IPS-18a (cell line): ENCODE measurements at regions not wholly inside any gene's neighbourhood (a gene's known extent, or its start where the extent isn't known, plus 50 kb on each side); places are given as distances from the start of the nearest gene placed in this dataset.
"Not testable (repeated sequence)": the region's sequence is repeated elsewhere in the genome, so short reads cannot be mapped to it uniquely, and the experiment has no call there.

Source experiments
- H3K27ac ChIP-seq: one replicate; pipeline ENCODE4 v1.5.1; 2013; ENCODE audit warnings: low read length
- H3K27me3 ChIP-seq: one replicate; pipeline ENCODE4 v1.6.1; 2013; ENCODE audit warnings: mild to moderate bottlenecking, low read length; ENCODE audit not compliant: control insufficient read depth, insufficient read depth
- H3K36me3 ChIP-seq: one replicate; pipeline ENCODE4 v1.6.1; 2013; ENCODE audit warnings: low read depth, low read length; ENCODE audit not compliant: control insufficient read depth
- H3K4me1 ChIP-seq: one replicate; pipeline ENCODE4 v1.6.1; 2013; ENCODE audit warnings: low read depth, low read length; ENCODE audit not compliant: control insufficient read depth
- H3K4me3 ChIP-seq: one replicate; pipeline ENCODE4 v1.5.1; 2013; ENCODE audit warnings: low read length
- H3K9ac ChIP-seq: one replicate; pipeline ENCODE4 v1.6.1; 2013; ENCODE audit warnings: mild to moderate bottlenecking, low read length, moderate library complexity
- H3K9me3 ChIP-seq: one replicate; pipeline ENCODE4 v1.6.1; 2013; ENCODE audit warnings: low read depth, low read length; ENCODE audit not compliant: control insufficient read depth

GRCh38 chr9:763692-764091, 77.8 kb upstream of the DMRT1 start:
- Histone ChIP-seq H3K9ac (no peak overlapping the region), H3K4me3 (no peak overlapping the region), H3K4me1 (peaks cover 4% of the 10 kb centered on the region), H3K36me3 (no peaks in the 10 kb centered on the region), H3K27me3 (no peaks in the 10 kb centered on the region), H3K9me3 (no peaks in the 10 kb centered on the region), H3K27ac (no peak overlapping the region)

- H3K4me1 ChIP-seq: peaks cover 4% of the 10 kb centered on the region
- no peaks in the 10 kb centered on the region for H3K36me3 ChIP-seq
- H3K9me3 ChIP-seq: no peaks in the 10 kb centered on the region
- no peak overlapping the region for H3K4me3 ChIP-seq
- no peak overlapping the region for H3K27ac ChIP-seq
- H3K27me3 ChIP-seq: no peaks in the 10 kb centered on the region
- H3K9ac ChIP-seq: no peak overlapping the region
Measured at GRCh38 chr9:764105-764524, 77.4 kb upstream of the DMRT1 start.

- Histone ChIP-seq H3K9me3 (no peaks in the 10 kb centered on the region), H3K36me3 (no peaks in the 10 kb centered on the region), H3K4me1 (peaks cover 4% of the 10 kb centered on the region), H3K4me3 (no peak overlapping the region), H3K27ac (no peak overlapping the region), H3K9ac (no peak overlapping the region), H3K27me3 (no peaks in the 10 kb centered on the region)
Measured at GRCh38 chr9:764986-765385, 76.5 kb upstream of the DMRT1 start.

GRCh38 chr9:767061-767561, 74.4 kb upstream of the DMRT1 start:
- H3K9ac ChIP-seq, H3K4me1 ChIP-seq, H3K4me3 ChIP-seq, H3K27me3 ChIP-seq, H3K9me3 ChIP-seq, H3K36me3 ChIP-seq, H3K27ac ChIP-seq: not testable (repeated sequence)

- Histone ChIP-seq H3K36me3 (no peaks in the 10 kb centered on the region), H3K9me3 (peaks cover 10% of the 10 kb centered on the region), H3K9ac (no peak overlapping the region), H3K27me3 (no peaks in the 10 kb centered on the region), H3K27ac (no peak overlapping the region), H3K4me1 (peaks cover 13% of the 10 kb centered on the region), H3K4me3 (no peak overlapping the region)
Measured at GRCh38 chr9:776086-776485, 65.4 kb upstream of the DMRT1 start.

GRCh38 chr9:777978-778377, 63.5 kb upstream of the DMRT1 start:
- H3K9me3 ChIP-seq: peaks cover 10% of the 10 kb centered on the region
- no peaks in the 10 kb centered on the region for H3K36me3 ChIP-seq
- peaks cover 13% of the 10 kb centered on the region for H3K4me1 ChIP-seq
- no peak overlapping the region for H3K9ac ChIP-seq
- no peak overlapping the region for H3K4me3 ChIP-seq
- no peaks in the 10 kb centered on the region for H3K27me3 ChIP-seq
- H3K27ac ChIP-seq: no peak overlapping the region

- no peaks in the 10 kb centered on the region for H3K36me3 ChIP-seq
- no peaks in the 10 kb centered on the region for H3K27me3 ChIP-seq
- H3K9ac ChIP-seq: no peak overlapping the region
- no peak overlapping the region for H3K4me3 ChIP-seq
- no peak overlapping the region for H3K27ac ChIP-seq
- H3K4me1 ChIP-seq: peaks cover 11% of the 10 kb centered on the region
- H3K9me3 ChIP-seq: no peaks in the 10 kb centered on the region
Measured at GRCh38 chr9:784202-784601, 57.3 kb upstream of the DMRT1 start.

- Histone ChIP-seq H3K9ac (no peak overlapping the region), H3K36me3 (no peaks in the 10 kb centered on the region), H3K4me1 (peaks cover 6% of the 10 kb centered on the region), H3K4me3 (no peak overlapping the region), H3K27ac (no peak overlapping the region), H3K9me3 (no peaks in the 10 kb centered on the region), H3K27me3 (no peaks in the 10 kb centered on the region)
Measured at GRCh38 chr9:784916-785315, 56.6 kb upstream of the DMRT1 start.

GRCh38 chr9:785997-786396, 55.5 kb upstream of the DMRT1 start:
- Histone ChIP-seq H3K36me3 (no peaks in the 10 kb centered on the region), H3K4me1 (peaks cover under 1% of the 10 kb centered on the region), H3K27ac (no peak overlapping the region), H3K9ac (no peak overlapping the region), H3K9me3 (no peaks in the 10 kb centered on the region), H3K27me3 (no peaks in the 10 kb centered on the region), H3K4me3 (no peak overlapping the region)

GRCh38 chr9:786405-786804, 55.1 kb upstream of the DMRT1 start:
- no peaks in the 10 kb centered on the region for H3K27me3 ChIP-seq
- no peak overlapping the region for H3K4me3 ChIP-seq
- H3K36me3 ChIP-seq: no peaks in the 10 kb centered on the region
- no peak overlapping the region for H3K27ac ChIP-seq
- no peaks in the 10 kb centered on the region for H3K9me3 ChIP-seq
- no peak overlapping the region for H3K9ac ChIP-seq
- H3K4me1 ChIP-seq: no peaks in the 10 kb centered on the region

- Histone ChIP-seq H3K27me3 (no peaks in the 10 kb centered on the region), H3K4me1 (no peaks in the 10 kb centered on the region), H3K36me3 (no peaks in the 10 kb centered on the region), H3K27ac (no peak overlapping the region), H3K9me3 (no peaks in the 10 kb centered on the region), H3K9ac (no peak overlapping the region), H3K4me3 (no peak overlapping the region)
Measured at GRCh38 chr9:788777-789176, 52.7 kb upstream of the DMRT1 start.
